Left kidney (tissue), 1 donor: ENCODE measurements at regions not wholly inside any gene's neighbourhood (a gene's known extent, or its start where the extent isn't known, plus 50 kb on each side); places are given as distances from the start of the nearest gene placed in this dataset.

Experiments
- DNase-seq: peaks from one replicate; pipeline ENCODE4 v3.0.0-alpha.2; 2013

- DNase-seq: no peak
Measured at GRCh38 chr1:83574791-83575190, 424.1 kb downstream of the TTLL7 start.

- DNase-seq: no peak
Measured at GRCh38 chr1:83573776-83574175, 425.2 kb downstream of the TTLL7 start.

GRCh38 chr1:83571536-83571935 lies 427.4 kb downstream of the TTLL7 start:
- DNase-seq: no peak

GRCh38 chr1:83561346-83561745 lies 437.6 kb downstream of the TTLL7 start:
- DNase-seq: no peak

- DNase-seq: no peak
Measured at GRCh38 chr1:83559129-83559840, 439.6 kb downstream of the TTLL7 start.

- DNase-seq: no peak
Measured at GRCh38 chr1:83555871-83556270, 443.1 kb downstream of the TTLL7 start.

GRCh38 chr1:83554174-83554573 lies 444.8 kb downstream of the TTLL7 start:
- no peak for DNase-seq

- no peak for DNase-seq
Measured at GRCh38 chr1:83552820-83553219, 446.1 kb downstream of the TTLL7 start.

- DNase-seq: no peak
Measured at GRCh38 chr1:83548311-83548710, 450.6 kb downstream of the TTLL7 start.

GRCh38 chr1:83547901-83548300 lies 451.0 kb downstream of the TTLL7 start:
- no peak for DNase-seq

- no peak for DNase-seq
Measured at GRCh38 chr1:83546874-83547273, 452.1 kb downstream of the TTLL7 start.

- no peak for DNase-seq
Measured at GRCh38 chr1:83545066-83545862, 453.7 kb downstream of the TTLL7 start.

- DNase-seq: no peak
Measured at GRCh38 chr1:83543222-83543973, 455.5 kb downstream of the TTLL7 start.

GRCh38 chr1:83531521-83532309 lies 467.2 kb downstream of the TTLL7 start:
- DNase-seq: no peak

GRCh38 chr1:83530506-83530905 lies 468.4 kb downstream of the TTLL7 start:
- DNase-seq: no peak

- DNase-seq: no peak
Measured at GRCh38 chr1:83527987-83528386, 470.9 kb downstream of the TTLL7 start.

- DNase-seq: no peak
Measured at GRCh38 chr1:83520797-83521196, 478.1 kb downstream of the TTLL7 start.

GRCh38 chr1:83516369-83516768 lies 482.6 kb downstream of the TTLL7 start:
- no peak for DNase-seq

GRCh38 chr1:83515578-83516154 lies 483.3 kb downstream of the TTLL7 start:
- DNase-seq: no peak

GRCh38 chr1:83512373-83513193 lies 486.3 kb downstream of the TTLL7 start:
- DNase-seq: no peak
